ENCODE measurements at regions not wholly inside any gene's neighbourhood (a gene's known extent, or its start where the extent isn't known, plus 50 kb on each side); places are given as distances from the start of the nearest gene placed in this dataset.

DNA sequence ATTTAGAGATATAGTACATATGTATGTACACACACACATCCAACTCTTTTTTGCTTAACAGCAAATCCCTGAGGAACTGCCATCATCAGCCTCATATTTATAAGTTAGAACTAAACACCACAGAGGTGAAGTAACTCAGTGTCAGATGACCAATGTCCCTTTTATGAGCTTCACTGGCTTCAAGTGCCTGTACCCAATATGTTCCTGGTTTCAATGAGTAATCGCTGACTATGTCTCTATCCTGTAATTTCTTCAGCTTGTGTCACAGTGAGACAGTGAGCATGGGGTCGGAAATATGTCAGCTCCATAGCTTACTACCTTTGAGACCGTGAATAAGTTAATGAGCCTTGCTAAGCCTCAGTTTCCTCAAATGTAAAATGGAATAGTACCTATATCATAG lies 136.2 kb upstream of the RASGEF1B start:
- no peak for TF ChIP-seq CTCF (IDR thresholded peaks at IDR 0.05)
- no peak for TF ChIP-seq POLR2A (IDR thresholded peaks at IDR 0.05)
